Vagina (tissue), 2 donors: ENCODE measurements at regions not wholly inside any gene's neighbourhood (a gene's known extent, or its start where the extent isn't known, plus 50 kb on each side); places are given as distances from the start of the nearest gene placed in this dataset.
"Not testable (repeated sequence)": the region's sequence is repeated elsewhere in the genome, so short reads cannot be mapped to it uniquely, and the experiment has no call there.

Experiments used
- DNase-seq, 2 donors: peaks; one replicate each; pipeline ENCODE4 v3.0.0-alpha.2; 2017; ENCODE audit errors: extremely low spot score in 2 of 2
- H3K27ac ChIP-seq: fragments of 200-600 bp; sonication (generic); one replicate; pipeline ENCODE4 v1.5.1; 2019
- H3K27me3 ChIP-seq: fragments of 200-600 bp; sonication (generic); one replicate; pipeline ENCODE4 v1.5.1; 2019
- H3K36me3 ChIP-seq, 2 donors: fragments of 200-600 bp; sonication (generic); one replicate each; pipeline ENCODE4 v1.5.1; 2017 to 2019
- H3K4me1 ChIP-seq: fragments of 200-600 bp; sonication (generic); one replicate; pipeline ENCODE4 v1.5.1; 2019
- H3K4me3 ChIP-seq, 2 donors: fragments of 200-600 bp; sonication (generic); 1 replicate in 1 of 2; 2 replicates in 1 of 2; pipeline ENCODE4 v1.5.1; 2016 to 2019
- H3K9me3 ChIP-seq: fragments of 200-600 bp; sonication (generic); one replicate; pipeline ENCODE4 v1.5.1; 2019
- CTCF ChIP-seq, 3 experiments: fragments of 450-650 bp in 2 of 3; fragments of 200-600 bp in 1 of 3; sonication (generic) in 1 of 3; IDR thresholded peaks; one replicate each; pipeline ENCODE4 v1.5.1; 2017 to 2019; ENCODE audit warnings: antibody characterized with exemption in 3 of 3, mild to moderate bottlenecking in 2 of 3, moderate library complexity in 2 of 3
- POLR2A ChIP-seq, 2 donors: fragments of 450-650 bp; IDR thresholded peaks; one replicate each; pipeline ENCODE4 v1.6.1; 2017; ENCODE audit warnings: antibody characterized with exemption in 2 of 2, mild to moderate bottlenecking in 2 of 2, moderate library complexity in 2 of 2
- POLR2AphosphoS5 ChIP-seq, 2 donors: sonication (generic); formaldehyde crosslinking; IDR thresholded peaks; one replicate each; pipeline ENCODE4 v1.9.0; 2017; ENCODE audit warnings: antibody characterized with exemption in 2 of 2, mild to moderate bottlenecking in 2 of 2, low read depth in 1 of 2; ENCODE audit not compliant: insufficient read depth in 1 of 2
- intact Hi-C: fragments of 100-400 bp; cut with DNase I; formaldehyde crosslinking; loops from one replicate; pipeline ENCODE4 v1.15.1; 2023

GRCh38 chr5:91457681-91458058 is 74.6 kb upstream of the ARRDC3 start:
- no peak for DNase-seq
- Histone ChIP-seq H3K4me3 (no peak overlapping the region), H3K27me3 (no peaks in the 10 kb centered on the region), H3K36me3 (no peaks in the 10 kb centered on the region), H3K9me3 (no peaks in the 10 kb centered on the region), H3K4me1 (no peaks in the 10 kb centered on the region), H3K27ac (no peak overlapping the region)
- intact Hi-C loops = no loop called here
- TF ChIP-seq POLR2A (IDR thresholded peaks at IDR 0.05) = no peak

- Histone ChIP-seq H3K4me1 (no peaks in the 10 kb centered on the region), H3K27me3 (no peaks in the 10 kb centered on the region), H3K36me3 (no peaks in the 10 kb centered on the region), H3K9me3 (no peaks in the 10 kb centered on the region), H3K27ac (no peak overlapping the region), H3K4me3 (no peak overlapping the region)
- intact Hi-C loops = no loop called here
- no peak for TF ChIP-seq CTCF (IDR thresholded peaks at IDR 0.05)
- no peak for TF ChIP-seq POLR2A (IDR thresholded peaks at IDR 0.05)
- TF ChIP-seq POLR2AphosphoS5 (IDR thresholded peaks at IDR 0.05; ENCODE audit: insufficient read depth in 1 of 2, low read depth in 1 of 2) = no peak
- no peak for DNase-seq
Observed at GRCh38 chr5:91456928-91457680, 74.0 kb upstream of the ARRDC3 start.

GRCh38 chr5:91449083-91449482 is 66.0 kb upstream of the ARRDC3 start:
- Histone ChIP-seq H3K9me3 (no peaks in the 10 kb centered on the region), H3K27ac (no peak overlapping the region), H3K27me3 (no peaks in the 10 kb centered on the region), H3K4me1 (no peaks in the 10 kb centered on the region), H3K4me3 (no peak overlapping the region), H3K36me3 (no peaks in the 10 kb centered on the region)
- TF ChIP-seq CTCF (IDR thresholded peaks at IDR 0.05) (no peak), POLR2A (IDR thresholded peaks at IDR 0.05) (no peak), POLR2AphosphoS5 (IDR thresholded peaks at IDR 0.05; ENCODE audit: insufficient read depth in 1 of 2, low read depth in 1 of 2) (no peak)
- no peak for DNase-seq
- intact Hi-C loops = no loop called here

GRCh38 chr5:91448079-91448478 is 65.0 kb upstream of the ARRDC3 start:
- H3K27me3 ChIP-seq, DNase-seq, intact Hi-C loops, H3K36me3 ChIP-seq, H3K4me3 ChIP-seq, H3K27ac ChIP-seq, H3K9me3 ChIP-seq, H3K4me1 ChIP-seq: not testable (repeated sequence)

GRCh38 chr5:91446880-91447279 is 63.8 kb upstream of the ARRDC3 start:
- H3K4me1 ChIP-seq, intact Hi-C loops, H3K27me3 ChIP-seq, H3K36me3 ChIP-seq, H3K4me3 ChIP-seq, H3K9me3 ChIP-seq, DNase-seq, H3K27ac ChIP-seq: not testable (repeated sequence)

- Histone ChIP-seq H3K9me3 (no peaks in the 10 kb centered on the region), H3K27me3 (no peaks in the 10 kb centered on the region)
- intact Hi-C loops = no loop called here
Observed at GRCh38 chr5:91443761-91444467, 60.8 kb upstream of the ARRDC3 start.

More at GRCh38 chr5:91443761-91444467, 60.8 kb upstream of the ARRDC3 start:
- H3K27ac ChIP-seq = no peak overlapping the region
- no peak for TF ChIP-seq CTCF (IDR thresholded peaks at IDR 0.05)
- no peak for TF ChIP-seq POLR2A (IDR thresholded peaks at IDR 0.05)
- TF ChIP-seq POLR2AphosphoS5 (IDR thresholded peaks at IDR 0.05; ENCODE audit: insufficient read depth in 1 of 2, low read depth in 1 of 2) = no peak
- no peak overlapping the region for H3K4me3 ChIP-seq
- no peaks in the 10 kb centered on the region for H3K36me3 ChIP-seq
- no peaks in the 10 kb centered on the region for H3K4me1 ChIP-seq
- no peak for DNase-seq
